ENCODE measurements at regions not wholly inside any gene's neighbourhood (a gene's known extent, or its start where the extent isn't known, plus 50 kb on each side); places are given as distances from the start of the nearest gene placed in this dataset.

GRCh38 chr9:21695874-21696341 is 106.5 kb upstream of the MTAP start:
- Histone ChIP-seq H3K4me3 (replicated peaks in 1 of 3; ENCODE audit: insufficient read depth in 1 of 3, low read depth in 2 of 3, low read length in 3 of 3) (no peak overlapping the region), H3K9ac (ENCODE audit: insufficient read depth, low read depth, low read length) (no peak overlapping the region), H3K36me3 (replicated peaks in 1 of 2; ENCODE audit: control insufficient read depth in 1 of 2, insufficient read depth in 2 of 2, low read length in 2 of 2) (no peaks in the 10 kb centered on the region), H3K79me2 (ENCODE audit: insufficient read depth, low read length) (no peaks in the 10 kb centered on the region), H3K4me2 (ENCODE audit: low read depth, low read length) (no peak overlapping the region), H3K27me3 (ENCODE audit: control insufficient read depth in 1 of 2, insufficient read depth in 2 of 2, low read length in 2 of 2) (no peaks in the 10 kb centered on the region), H4K20me1 (ENCODE audit: insufficient read depth, low read length) (no peaks in the 10 kb centered on the region), H3K4me1 (ENCODE audit: insufficient read depth, low read length) (no peaks in the 10 kb centered on the region), H2AFZ (ENCODE audit: low read length) (no peak overlapping the region), H3K27ac (ENCODE audit: extremely low read length, insufficient read depth, low read length) (no peak overlapping the region), H3K9me3 (ENCODE audit: low read length) (no peaks in the 10 kb centered on the region)
- BruUV-seq (replicated peaks) = no TSS peak
- in situ Hi-C loops (cut with HindIII; ENCODE audit: extremely low pct_ligation_motif_present, low pct_unique_long_range_greater_than_20kb) = no loop called here
- intact Hi-C loops (cut with micrococcal nuclease; ENCODE audit: unreplicated experiment) = no loop called here
- no peak for ATAC-seq
- ChIA-PET CTCF (ENCODE audit: low intra/inter-chr PET ratio, low total read pairs) (no interaction called here), POLR2A (no interaction called here)
- TF ChIP-seq ZNF10 (CRISPR knock-in tag; IDR thresholded peaks at IDR 0.05; ENCODE audit: borderline replicate concordance, low read depth) (no peak), DNMT1 (CRISPR knock-in tag; IDR thresholded peaks at IDR 0.05) (no peak), XRCC5 (optimal IDR thresholded peaks at IDR 0.05; ENCODE audit: low read length) (no peak), GTF3A (CRISPR knock-in tag; conservative IDR thresholded peaks at IDR 0.05) (no peak), MTA1 (CRISPR knock-in tag; IDR thresholded peaks at IDR 0.05; ENCODE audit: borderline replicate concordance) (no peak), KDM6A (CRISPR knock-in tag; IDR thresholded peaks at IDR 0.05; ENCODE audit: low read depth) (no peak), HIC2 (CRISPR knock-in tag; IDR thresholded peaks at IDR 0.05; ENCODE audit: low read depth) (no peak), NR3C1 (CRISPR knock-in tag; IDR thresholded peaks at IDR 0.05) (no peak), FOXP4 (CRISPR knock-in tag; IDR thresholded peaks at IDR 0.05) (no peak), ESRRA (CRISPR knock-in tag; IDR thresholded peaks at IDR 0.05; ENCODE audit: low read depth) (no peak), U2AF2 (IDR thresholded peaks at IDR 0.05; ENCODE audit: low read depth, low read length) (no peak), ZSCAN5A (CRISPR knock-in tag; IDR thresholded peaks at IDR 0.05; ENCODE audit: borderline replicate concordance) (no peak), DZIP1 (CRISPR knock-in tag; IDR thresholded peaks at IDR 0.05) (no peak), ZNF768 (CRISPR knock-in tag; IDR thresholded peaks at IDR 0.05) (no peak), GRHL1 (CRISPR knock-in tag; conservative IDR thresholded peaks at IDR 0.05) (no peak), ZNF367 (CRISPR knock-in tag; IDR thresholded peaks at IDR 0.05; ENCODE audit: borderline replicate concordance) (no peak)
- no peak for FAIRE-seq
- WGBS (ENCODE audit: low lambda C conversion rate) = 80% methylated on average over 12 of the region's 25 CpGs
- no peak for DNase-seq (ENCODE audit: low spot score)

All from HepG2 (cell line).